GM23338 (cell line): ENCODE measurements at regions not wholly inside any gene's neighbourhood (a gene's known extent, or its start where the extent isn't known, plus 50 kb on each side); places are given as distances from the start of the nearest gene placed in this dataset.

Source experiments
- ATAC-seq: fragments of 200-7000 bp; cut with Tn5 transposase; 3 replicates; pipeline ENCODE4 v1.9.1; 2020
- DNase-seq: peaks from one replicate; pipeline ENCODE4 v3.0.0-alpha.2; 2015; ENCODE audit warnings: low spot score
- H2AFZ ChIP-seq: fragments of 200-600 bp; sonication (generic); 2 replicates; pipeline ENCODE4 v1.8.0; 2016; ENCODE audit warnings: antibody characterized with exemption, mild to moderate bottlenecking, moderate library complexity
- H3F3A ChIP-seq: fragments of 200-600 bp; sonication (generic); replicated peaks from 2 replicates; pipeline ENCODE4 v1.8.0; 2017; ENCODE audit warnings: antibody characterized with exemption, mixed run types, low read depth
- H3K27ac ChIP-seq: fragments of 200-600 bp; sonication (generic); 2 replicates; pipeline ENCODE4 v1.6.1; 2016; ENCODE audit warnings: low read depth
- H3K27me3 ChIP-seq: fragments of 200-600 bp; sonication (generic); 2 replicates; pipeline ENCODE4 v1.8.0; 2016; ENCODE audit warnings: mild to moderate bottlenecking, mixed run types, moderate library complexity; ENCODE audit not compliant: insufficient read depth
- H3K36me3 ChIP-seq: fragments of 200-600 bp; sonication (generic); 2 replicates; pipeline ENCODE4 v1.8.0; 2016; ENCODE audit warnings: mild to moderate bottlenecking; ENCODE audit not compliant: insufficient read depth
- H3K4me1 ChIP-seq: fragments of 200-600 bp; sonication (generic); 2 replicates; pipeline ENCODE4 v1.8.0; 2016; ENCODE audit warnings: mild to moderate bottlenecking, moderate library complexity; ENCODE audit not compliant: insufficient read depth
- H3K4me2 ChIP-seq: fragments of 200-600 bp; sonication (generic); 2 replicates; pipeline ENCODE4 v1.7.1; 2017; ENCODE audit warnings: mixed run types
- H3K4me3 ChIP-seq: fragments of 200-600 bp; sonication (generic); 2 replicates; pipeline ENCODE4 v1.6.1; 2016; ENCODE audit warnings: mixed run types
- H3K79me2 ChIP-seq: fragments of 200-600 bp; sonication (generic); replicated peaks from 2 replicates; pipeline ENCODE4 v1.8.0; 2017; ENCODE audit warnings: mild to moderate bottlenecking; ENCODE audit not compliant: insufficient read depth
- H3K9me2 ChIP-seq: fragments of 200-600 bp; sonication (generic); 2 replicates; pipeline ENCODE4 v1.8.0; 2017; ENCODE audit not compliant: insufficient read depth
- H4K20me1 ChIP-seq: fragments of 200-600 bp; sonication (generic); replicated peaks from 2 replicates; pipeline ENCODE4 v1.8.0; 2017; ENCODE audit warnings: mild to moderate bottlenecking; ENCODE audit not compliant: insufficient read depth
- H3K27ac Mint-ChIP-seq: 2 replicates; pipeline ENCODE4 v1.8.0; 2020; ENCODE audit warnings: inconsistent platforms, mild to moderate bottlenecking, moderate library complexity, mixed read lengths
- H3K27me3 Mint-ChIP-seq: 3 replicates; pipeline ENCODE4 v1.8.0; 2022; ENCODE audit warnings: low read depth, mild to moderate bottlenecking, moderate library complexity, mixed read lengths, inconsistent platforms; ENCODE audit not compliant: insufficient read depth, poor library complexity
- H3K36me3 Mint-ChIP-seq: 3 replicates; pipeline ENCODE4 v1.8.0; 2021; ENCODE audit warnings: low read depth, mild to moderate bottlenecking, inconsistent platforms, moderate library complexity, mixed read lengths
- H3K4me1 Mint-ChIP-seq: 3 replicates; pipeline ENCODE4 v1.8.0; 2020; ENCODE audit warnings: mild to moderate bottlenecking, inconsistent platforms, mixed read lengths
- H3K4me3 Mint-ChIP-seq: 3 replicates; pipeline ENCODE4 v1.8.0; 2021; ENCODE audit warnings: moderate library complexity, mild to moderate bottlenecking, inconsistent platforms, mixed read lengths
- H3K9me3 Mint-ChIP-seq: 3 replicates; pipeline ENCODE4 v1.8.0; 2020; ENCODE audit warnings: moderate library complexity, mild to moderate bottlenecking, inconsistent platforms, mixed read lengths
- CREB1 ChIP-seq: fragments of 250-450 bp; sonication (Bioruptor Pico); IDR thresholded peaks from 2 replicates; pipeline ENCODE4 v1.5.0; 2020; ENCODE audit warnings: low read depth, mild to moderate bottlenecking, moderate library complexity
- EZH2 ChIP-seq: fragments of 200-600 bp; sonication (generic); IDR thresholded peaks from one replicate; pipeline ENCODE4 v1.8.0; 2017; ENCODE audit warnings: antibody characterized with exemption, mild to moderate bottlenecking, low read depth; ENCODE audit not compliant: unreplicated experiment
- EZH2phosphoT487 ChIP-seq: fragments of 200-600 bp; sonication (generic); IDR thresholded peaks from one replicate; pipeline ENCODE4 v1.8.1; 2018; ENCODE audit warnings: antibody characterized with exemption; ENCODE audit not compliant: unreplicated experiment
- JUNB ChIP-seq: IDR thresholded peaks from one replicate; pipeline ENCODE4 v1.6.1; 2016; ENCODE audit warnings: antibody characterized with exemption; ENCODE audit not compliant: unreplicated experiment
- NANOG ChIP-seq: IDR thresholded peaks from 2 replicates; pipeline ENCODE4 v1.6.1; 2016; ENCODE audit warnings: antibody characterized with exemption, borderline replicate concordance
- POLR2AphosphoS5 ChIP-seq: IDR thresholded peaks from 2 replicates; pipeline ENCODE4 v1.6.1; 2016; ENCODE audit warnings: antibody characterized with exemption, low read depth
- REST ChIP-seq: IDR thresholded peaks from one replicate; pipeline ENCODE4 v1.6.1; 2018; ENCODE audit warnings: antibody characterized with exemption; ENCODE audit not compliant: unreplicated experiment
- STAT1 ChIP-seq: IDR thresholded peaks from one replicate; pipeline ENCODE4 v1.6.1; 2016; ENCODE audit warnings: antibody characterized with exemption; ENCODE audit not compliant: unreplicated experiment
- ZNF114 ChIP-seq: fragments of 250-450 bp; sonication (Bioruptor Pico); IDR thresholded peaks from 2 replicates; pipeline ENCODE4 v1.5.0; 2020; ENCODE audit warnings: mild to moderate bottlenecking, moderate library complexity
- ZNF331 ChIP-seq: fragments of 250-450 bp; sonication (Bioruptor Pico); IDR thresholded peaks from 2 replicates; pipeline ENCODE4 v1.5.0; 2020; ENCODE audit warnings: low read depth, mild to moderate bottlenecking, moderate library complexity
- TF ChIP-seq, protein P1 (sequence below): fragments of 250-450 bp; sonication (Bioruptor Pico); IDR thresholded peaks from 2 replicates; pipeline ENCODE4 v1.5.0; 2020; ENCODE audit warnings: mild to moderate bottlenecking, moderate library complexity
- TF ChIP-seq, protein P2 (sequence below): IDR thresholded peaks from 2 replicates; pipeline ENCODE4 v1.6.1; 2016; ENCODE audit warnings: antibody characterized with exemption
- TF ChIP-seq, protein P3 (sequence below), 2 experiments: fragments of 200-600 bp in 1 of 2; sonication (generic) in 1 of 2; conservative IDR thresholded peaks; 2 replicates each; pipeline versions ENCODE4 v1.5.1 to v1.6.1; 2016 to 2017; ENCODE audit warnings: antibody characterized with exemption in 2 of 2, low read depth in 2 of 2, mild to moderate bottlenecking in 2 of 2, moderate library complexity in 1 of 2

GRCh38 chr11:107252429-107253161 lies 205.0 kb downstream of the CWF19L2 start:
- Histone ChIP-seq H3K36me3 (no peaks in the 10 kb centered on the region), H3K9me2 (peaks cover 14% of the 10 kb centered on the region), H3F3A (no peaks in the 10 kb centered on the region), H3K27ac (no peak overlapping the region), H2AFZ (no peak overlapping the region), H4K20me1 (no peaks in the 10 kb centered on the region), H3K4me1 (peaks cover 9% of the 10 kb centered on the region; the same call in 1 of the 2 replicates), H3K4me3 (no peak overlapping the region), H3K79me2 (no peaks in the 10 kb centered on the region), H3K4me2 (no peak overlapping the region), H3K27me3 (no peaks in the 10 kb centered on the region)
- no peaks in the 10 kb centered on the region for H3K9me3 Mint-ChIP-seq
- no peak overlapping the region for H3K27ac Mint-ChIP-seq
- no peaks in the 10 kb centered on the region for H3K36me3 Mint-ChIP-seq
- peaks cover 3% of the 10 kb centered on the region for H3K27me3 Mint-ChIP-seq
- TF ChIP-seq CREB1 (CRISPR knock-in tag) (no peak), ZNF331 (CRISPR knock-in tag) (no peak), REST (no peak), EZH2phosphoT487 (no peak), JUNB (no peak), STAT1 (no peak), NANOG (no peak), POLR2AphosphoS5 (no peak), EZH2 (no peak), ZNF114 (CRISPR knock-in tag) (no peak)
- TF ChIP-seq, protein P1, sequence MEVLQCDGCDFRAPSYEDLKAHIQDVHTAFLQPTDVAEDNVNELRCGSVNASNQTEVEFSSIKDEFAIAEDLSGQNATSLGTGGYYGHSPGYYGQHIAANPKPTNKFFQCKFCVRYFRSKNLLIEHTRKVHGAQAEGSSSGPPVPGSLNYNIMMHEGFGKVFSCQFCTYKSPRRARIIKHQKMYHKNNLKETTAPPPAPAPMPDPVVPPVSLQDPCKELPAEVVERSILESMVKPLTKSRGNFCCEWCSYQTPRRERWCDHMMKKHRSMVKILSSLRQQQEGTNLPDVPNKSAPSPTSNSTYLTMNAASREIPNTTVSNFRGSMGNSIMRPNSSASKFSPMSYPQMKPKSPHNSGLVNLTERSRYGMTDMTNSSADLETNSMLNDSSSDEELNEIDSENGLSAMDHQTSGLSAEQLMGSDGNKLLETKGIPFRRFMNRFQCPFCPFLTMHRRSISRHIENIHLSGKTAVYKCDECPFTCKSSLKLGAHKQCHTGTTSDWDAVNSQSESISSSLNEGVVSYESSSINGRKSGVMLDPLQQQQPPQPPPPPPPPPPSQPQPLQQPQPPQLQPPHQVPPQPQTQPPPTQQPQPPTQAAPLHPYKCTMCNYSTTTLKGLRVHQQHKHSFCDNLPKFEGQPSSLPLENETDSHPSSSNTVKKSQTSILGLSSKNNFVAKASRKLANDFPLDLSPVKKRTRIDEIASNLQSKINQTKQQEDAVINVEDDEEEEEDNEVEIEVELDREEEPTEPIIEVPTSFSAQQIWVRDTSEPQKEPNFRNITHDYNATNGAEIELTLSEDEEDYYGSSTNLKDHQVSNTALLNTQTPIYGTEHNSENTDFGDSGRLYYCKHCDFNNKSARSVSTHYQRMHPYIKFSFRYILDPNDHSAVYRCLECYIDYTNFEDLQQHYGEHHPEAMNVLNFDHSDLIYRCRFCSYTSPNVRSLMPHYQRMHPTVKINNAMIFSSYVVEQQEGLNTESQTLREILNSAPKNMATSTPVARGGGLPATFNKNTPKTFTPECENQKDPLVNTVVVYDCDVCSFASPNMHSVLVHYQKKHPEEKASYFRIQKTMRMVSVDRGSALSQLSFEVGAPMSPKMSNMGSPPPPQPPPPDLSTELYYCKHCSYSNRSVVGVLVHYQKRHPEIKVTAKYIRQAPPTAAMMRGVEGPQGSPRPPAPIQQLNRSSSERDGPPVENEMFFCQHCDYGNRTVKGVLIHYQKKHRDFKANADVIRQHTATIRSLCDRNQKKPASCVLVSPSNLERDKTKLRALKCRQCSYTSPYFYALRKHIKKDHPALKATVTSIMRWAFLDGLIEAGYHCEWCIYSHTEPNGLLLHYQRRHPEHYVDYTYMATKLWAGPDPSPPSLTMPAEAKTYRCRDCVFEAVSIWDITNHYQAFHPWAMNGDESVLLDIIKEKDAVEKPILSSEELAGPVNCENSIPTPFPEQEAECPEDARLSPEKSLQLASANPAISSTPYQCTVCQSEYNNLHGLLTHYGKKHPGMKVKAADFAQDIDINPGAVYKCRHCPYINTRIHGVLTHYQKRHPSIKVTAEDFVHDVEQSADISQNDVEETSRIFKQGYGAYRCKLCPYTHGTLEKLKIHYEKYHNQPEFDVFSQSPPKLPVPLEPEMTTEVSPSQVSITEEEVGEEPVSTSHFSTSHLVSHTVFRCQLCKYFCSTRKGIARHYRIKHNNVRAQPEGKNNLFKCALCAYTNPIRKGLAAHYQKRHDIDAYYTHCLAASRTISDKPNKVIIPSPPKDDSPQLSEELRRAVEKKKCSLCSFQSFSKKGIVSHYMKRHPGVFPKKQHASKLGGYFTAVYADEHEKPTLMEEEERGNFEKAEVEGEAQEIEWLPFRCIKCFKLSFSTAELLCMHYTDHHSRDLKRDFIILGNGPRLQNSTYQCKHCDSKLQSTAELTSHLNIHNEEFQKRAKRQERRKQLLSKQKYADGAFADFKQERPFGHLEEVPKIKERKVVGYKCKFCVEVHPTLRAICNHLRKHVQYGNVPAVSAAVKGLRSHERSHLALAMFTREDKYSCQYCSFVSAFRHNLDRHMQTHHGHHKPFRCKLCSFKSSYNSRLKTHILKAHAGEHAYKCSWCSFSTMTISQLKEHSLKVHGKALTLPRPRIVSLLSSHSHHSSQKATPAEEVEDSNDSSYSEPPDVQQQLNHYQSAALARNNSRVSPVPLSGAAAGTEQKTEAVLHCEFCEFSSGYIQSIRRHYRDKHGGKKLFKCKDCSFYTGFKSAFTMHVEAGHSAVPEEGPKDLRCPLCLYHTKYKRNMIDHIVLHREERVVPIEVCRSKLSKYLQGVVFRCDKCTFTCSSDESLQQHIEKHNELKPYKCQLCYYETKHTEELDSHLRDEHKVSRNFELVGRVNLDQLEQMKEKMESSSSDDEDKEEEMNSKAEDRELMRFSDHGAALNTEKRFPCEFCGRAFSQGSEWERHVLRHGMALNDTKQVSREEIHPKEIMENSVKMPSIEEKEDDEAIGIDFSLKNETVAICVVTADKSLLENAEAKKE (CRISPR knock-in tag), result no peak
- TF ChIP-seq, protein P2, sequence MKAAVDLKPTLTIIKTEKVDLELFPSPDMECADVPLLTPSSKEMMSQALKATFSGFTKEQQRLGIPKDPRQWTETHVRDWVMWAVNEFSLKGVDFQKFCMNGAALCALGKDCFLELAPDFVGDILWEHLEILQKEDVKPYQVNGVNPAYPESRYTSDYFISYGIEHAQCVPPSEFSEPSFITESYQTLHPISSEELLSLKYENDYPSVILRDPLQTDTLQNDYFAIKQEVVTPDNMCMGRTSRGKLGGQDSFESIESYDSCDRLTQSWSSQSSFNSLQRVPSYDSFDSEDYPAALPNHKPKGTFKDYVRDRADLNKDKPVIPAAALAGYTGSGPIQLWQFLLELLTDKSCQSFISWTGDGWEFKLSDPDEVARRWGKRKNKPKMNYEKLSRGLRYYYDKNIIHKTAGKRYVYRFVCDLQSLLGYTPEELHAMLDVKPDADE, result no peak
- TF ChIP-seq, protein P3, sequence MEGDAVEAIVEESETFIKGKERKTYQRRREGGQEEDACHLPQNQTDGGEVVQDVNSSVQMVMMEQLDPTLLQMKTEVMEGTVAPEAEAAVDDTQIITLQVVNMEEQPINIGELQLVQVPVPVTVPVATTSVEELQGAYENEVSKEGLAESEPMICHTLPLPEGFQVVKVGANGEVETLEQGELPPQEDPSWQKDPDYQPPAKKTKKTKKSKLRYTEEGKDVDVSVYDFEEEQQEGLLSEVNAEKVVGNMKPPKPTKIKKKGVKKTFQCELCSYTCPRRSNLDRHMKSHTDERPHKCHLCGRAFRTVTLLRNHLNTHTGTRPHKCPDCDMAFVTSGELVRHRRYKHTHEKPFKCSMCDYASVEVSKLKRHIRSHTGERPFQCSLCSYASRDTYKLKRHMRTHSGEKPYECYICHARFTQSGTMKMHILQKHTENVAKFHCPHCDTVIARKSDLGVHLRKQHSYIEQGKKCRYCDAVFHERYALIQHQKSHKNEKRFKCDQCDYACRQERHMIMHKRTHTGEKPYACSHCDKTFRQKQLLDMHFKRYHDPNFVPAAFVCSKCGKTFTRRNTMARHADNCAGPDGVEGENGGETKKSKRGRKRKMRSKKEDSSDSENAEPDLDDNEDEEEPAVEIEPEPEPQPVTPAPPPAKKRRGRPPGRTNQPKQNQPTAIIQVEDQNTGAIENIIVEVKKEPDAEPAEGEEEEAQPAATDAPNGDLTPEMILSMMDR (conservative IDR thresholded peaks at IDR 0.05; ENCODE audit: low read depth in 2 of 2), result no peak
- peaks cover 9% of the 10 kb centered on the region; the same call in 2 of the 3 replicates for H3K4me1 Mint-ChIP-seq
- no peak for DNase-seq
- no peak overlapping the region for H3K4me3 Mint-ChIP-seq
- ATAC-seq, result no peak
